Activated CD4-positive, alpha-beta T cell treated with anti-CD3 and anti-CD28 coated beads for 36 hours (primary cell): ENCODE measurements at regions not wholly inside any gene's neighbourhood (a gene's known extent, or its start where the extent isn't known, plus 50 kb on each side); places are given as distances from the start of the nearest gene placed in this dataset.

Source experiments
- ATAC-seq: fragments of 200-7000 bp; cut with Tn5 transposase; one replicate; pipeline ENCODE4 v1.10.0; 2021; ENCODE audit warnings: mild to moderate bottlenecking, moderate library complexity
- CTCF ChIA-PET: fragments of 350-600 bp; sonication (Branson Sonifier 250); formaldehyde crosslinking; loops from one replicate; lab custom pipeline; 2021; ENCODE audit warnings: antibody characterized with exemption; lab: Charles Lee
- POLR2A ChIA-PET: fragments of 350-600 bp; sonication (Branson Sonifier 250); formaldehyde crosslinking; loops from one replicate; lab custom pipeline; 2021; ENCODE audit warnings: antibody characterized with exemption, inconsistent platforms; lab: Charles Lee
- DNase-seq: peaks from one replicate; pipeline ENCODE4 v3.0.0-alpha.2; 2020
- H3K27ac Mint-ChIP-seq: one replicate; pipeline ENCODE4 v1.8.0; 2021; ENCODE audit warnings: mixed read lengths
- H3K27me3 Mint-ChIP-seq: one replicate; pipeline ENCODE4 v1.8.0; 2021; ENCODE audit warnings: mixed read lengths
- H3K36me3 Mint-ChIP-seq: one replicate; pipeline ENCODE4 v1.8.0; 2021; ENCODE audit warnings: low read depth, mixed read lengths
- H3K4me1 Mint-ChIP-seq: one replicate; pipeline ENCODE4 v1.8.0; 2021; ENCODE audit warnings: mixed read lengths
- H3K4me3 Mint-ChIP-seq: one replicate; pipeline ENCODE4 v1.8.0; 2021; ENCODE audit warnings: mild to moderate bottlenecking, moderate library complexity, mixed read lengths
- H3K9me3 Mint-ChIP-seq: one replicate; pipeline ENCODE4 v1.8.0; 2021; ENCODE audit warnings: low read depth, mixed read lengths
- intact Hi-C, 2 experiments: fragments of 100-400 bp; cut with DNase I in 1 of 2; cut with micrococcal nuclease in 1 of 2; formaldehyde crosslinking; loops; one replicate each; pipeline versions ENCODE4 v1.14.2 to v1.15.1; 2022 to 2024; cut with DNase I, micrococcal nuclease

DNA sequence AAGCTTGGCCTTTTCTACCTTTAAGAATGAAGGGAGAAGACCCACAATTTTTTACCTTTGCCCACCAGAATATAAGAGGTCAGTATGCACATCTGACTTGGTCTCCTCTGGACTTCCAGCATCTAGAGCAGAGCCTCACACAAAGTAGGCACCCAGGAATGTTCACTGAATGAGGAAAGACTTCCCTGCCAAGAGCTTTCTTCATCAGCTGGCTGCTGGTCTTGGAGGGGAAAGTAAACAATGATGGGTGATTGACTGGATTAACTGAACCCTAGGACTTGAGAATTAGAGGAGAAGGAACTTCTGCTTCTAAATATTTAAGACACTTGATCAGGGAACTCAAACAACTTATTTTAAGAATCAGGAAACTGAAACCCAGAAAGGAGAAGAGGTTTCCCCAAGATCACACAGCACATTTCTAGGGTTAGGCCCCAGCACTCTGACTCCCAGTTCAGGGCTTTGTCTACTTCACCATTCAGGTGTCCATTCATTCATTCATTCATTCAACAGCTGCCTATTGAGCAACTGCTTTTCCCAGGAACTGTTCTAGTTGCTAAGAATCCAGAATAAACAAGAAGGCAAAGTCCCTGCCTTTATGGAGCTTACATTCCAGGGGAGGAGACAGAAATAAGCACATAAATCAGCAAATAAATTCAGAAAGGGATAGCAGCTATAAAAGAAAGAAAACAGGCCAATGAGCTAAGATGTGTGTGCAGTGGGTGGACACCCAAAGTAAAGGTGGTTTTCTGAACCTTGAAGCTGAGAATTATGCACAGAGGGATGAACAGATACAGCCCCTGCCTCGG, 216.9 kb upstream of the LRFN2 start:
- DNase-seq (no peak), ATAC-seq (no peak)
- Mint-ChIP-seq H3K27ac (no peak overlapping the region), H3K9me3 (no peaks in the 10 kb centered on the region), H3K27me3 (no peaks in the 10 kb centered on the region), H3K4me3 (no peak overlapping the region), H3K36me3 (no peaks in the 10 kb centered on the region), H3K4me1 (no peaks in the 10 kb centered on the region)
- intact Hi-C loops, result no loop called here
- CTCF ChIA-PET, result no interaction called here
- POLR2A ChIA-PET, result no interaction called here

DNA sequence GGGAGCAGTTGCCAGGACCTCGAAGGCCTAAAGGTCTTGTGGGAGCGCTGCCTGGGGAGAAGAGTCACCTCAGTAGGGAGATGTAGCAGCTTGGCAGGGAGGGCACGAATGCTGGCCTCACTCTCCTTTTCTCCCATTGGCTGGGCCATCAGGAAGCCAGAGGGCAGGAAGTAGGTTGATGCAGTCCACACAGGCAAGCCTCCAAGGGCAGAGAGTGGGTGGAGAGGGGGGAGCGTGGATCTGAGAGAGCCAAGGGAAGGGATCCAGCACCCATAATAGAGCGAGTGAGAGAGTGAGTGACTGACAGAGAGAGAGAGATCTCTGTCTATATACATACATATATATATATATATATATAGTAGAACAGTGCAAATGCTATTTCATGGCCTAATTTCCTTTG, 215.3 kb upstream of the LRFN2 start:
- intact Hi-C loops, result no loop called here
- no peaks in the 10 kb centered on the region for H3K4me1 Mint-ChIP-seq
- no peak for ATAC-seq
- CTCF ChIA-PET, result no interaction called here
- H3K27ac Mint-ChIP-seq, result no peak overlapping the region
- H3K27me3 Mint-ChIP-seq, result no peaks in the 10 kb centered on the region
- no peak for DNase-seq
- H3K9me3 Mint-ChIP-seq, result no peaks in the 10 kb centered on the region
- POLR2A ChIA-PET, result no interaction called here
- no peak overlapping the region for H3K4me3 Mint-ChIP-seq
- H3K36me3 Mint-ChIP-seq, result no peaks in the 10 kb centered on the region

DNA sequence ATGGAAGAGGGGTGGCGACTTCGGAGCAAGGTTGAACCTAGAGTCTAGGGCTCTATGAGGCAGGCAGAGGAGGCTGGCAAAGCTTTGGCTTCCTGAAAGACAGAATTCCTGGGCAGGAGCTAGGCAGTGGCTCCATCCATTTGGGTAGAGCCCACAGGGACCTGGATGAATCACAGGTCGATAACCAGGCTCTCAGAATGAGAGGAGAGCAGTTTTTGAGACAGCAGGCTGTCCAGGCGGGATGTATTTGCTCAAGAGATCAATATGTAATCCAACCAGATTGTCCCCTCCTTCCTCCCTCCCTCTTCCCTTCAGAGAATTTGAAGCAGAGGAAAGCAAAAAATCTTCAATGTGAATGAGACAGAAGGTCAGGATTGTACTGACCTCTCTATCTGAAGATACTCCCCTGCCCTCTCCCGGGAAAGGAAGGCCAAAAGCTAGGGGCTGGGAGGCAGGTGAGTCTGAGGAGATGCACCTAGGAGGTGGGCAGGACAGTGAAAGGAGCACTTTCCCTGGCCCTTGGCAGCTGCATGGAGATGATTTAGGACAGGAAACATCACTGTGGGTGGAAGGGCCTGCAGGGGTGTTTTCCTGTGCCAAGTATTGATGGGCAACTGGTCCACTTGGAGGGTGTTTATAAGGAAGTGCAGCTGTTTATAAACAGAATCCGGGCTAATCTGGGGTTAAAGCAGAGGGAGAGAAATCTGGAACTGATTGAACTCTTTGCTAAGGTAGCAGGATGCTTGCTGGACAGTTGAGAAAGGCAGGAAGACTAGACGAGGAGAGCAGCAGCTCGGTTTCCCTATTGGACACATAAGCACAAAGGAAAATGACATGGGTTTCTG, 212.4 kb upstream of the LRFN2 start:
- POLR2A ChIA-PET, result no interaction called here
- H3K36me3 Mint-ChIP-seq, result no peaks in the 10 kb centered on the region
- CTCF ChIA-PET, result interaction anchor here (0.6 to 0.7 kb wide), 2 partner anchors 199 to 544 kb away, joined by 3 to 4 read pairs; no protein-coding TSS in a partner anchor
- H3K4me3 Mint-ChIP-seq, result no peak overlapping the region
- no peak overlapping the region for H3K27ac Mint-ChIP-seq
- no peaks in the 10 kb centered on the region for H3K4me1 Mint-ChIP-seq
- intact Hi-C loops, result no loop called here
- H3K9me3 Mint-ChIP-seq, result no peaks in the 10 kb centered on the region
- DNase-seq (no peak), ATAC-seq (no peak)
- H3K27me3 Mint-ChIP-seq, result no peaks in the 10 kb centered on the region

DNA sequence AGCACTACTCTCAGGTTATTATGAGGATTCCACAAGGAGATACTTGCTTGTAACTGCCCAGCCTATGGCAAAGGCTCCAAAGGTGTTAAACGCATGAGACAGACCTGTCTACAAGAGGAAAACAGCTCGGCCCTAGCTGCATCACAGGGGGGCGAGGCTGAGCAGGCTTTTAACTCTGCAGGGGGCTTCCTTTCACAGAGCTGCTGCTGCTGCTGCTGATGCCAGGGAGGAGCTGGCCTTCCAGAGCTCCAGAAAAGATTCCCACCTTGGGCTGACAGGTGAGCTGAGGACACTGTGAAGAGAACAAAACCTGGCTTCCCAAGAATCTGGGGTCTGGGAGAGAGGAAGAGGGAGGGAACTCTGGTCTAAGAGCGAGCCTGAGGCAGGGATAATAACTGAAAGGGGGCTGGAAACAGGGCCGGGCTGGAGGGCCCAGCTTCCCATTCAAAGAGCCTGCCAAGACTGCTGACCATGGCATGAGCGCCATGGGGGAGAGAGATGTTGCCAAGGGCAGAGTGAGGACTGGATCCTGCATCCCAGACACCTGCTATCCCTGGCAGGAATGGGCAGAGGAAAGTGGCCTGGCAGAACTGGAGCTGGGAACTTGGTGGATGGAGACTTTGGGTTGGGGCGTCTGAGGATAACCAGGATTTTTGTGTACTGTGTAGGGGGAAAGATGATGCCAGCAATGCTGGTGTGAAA, 211.1 kb upstream of the LRFN2 start:
- H3K36me3 Mint-ChIP-seq, result no peaks in the 10 kb centered on the region
- CTCF ChIA-PET, result interaction anchor here (0.5 kb wide), 1 partner anchor 15 kb away, joined by 3 read pairs; no protein-coding TSS in a partner anchor
- intact Hi-C loops, result no loop called here
- no peak overlapping the region for H3K4me3 Mint-ChIP-seq
- ATAC-seq (no peak), DNase-seq (no peak)
- no peak overlapping the region for H3K27ac Mint-ChIP-seq
- H3K27me3 Mint-ChIP-seq, result no peaks in the 10 kb centered on the region
- no peaks in the 10 kb centered on the region for H3K4me1 Mint-ChIP-seq
- POLR2A ChIA-PET, result no interaction called here
- no peaks in the 10 kb centered on the region for H3K9me3 Mint-ChIP-seq

DNA sequence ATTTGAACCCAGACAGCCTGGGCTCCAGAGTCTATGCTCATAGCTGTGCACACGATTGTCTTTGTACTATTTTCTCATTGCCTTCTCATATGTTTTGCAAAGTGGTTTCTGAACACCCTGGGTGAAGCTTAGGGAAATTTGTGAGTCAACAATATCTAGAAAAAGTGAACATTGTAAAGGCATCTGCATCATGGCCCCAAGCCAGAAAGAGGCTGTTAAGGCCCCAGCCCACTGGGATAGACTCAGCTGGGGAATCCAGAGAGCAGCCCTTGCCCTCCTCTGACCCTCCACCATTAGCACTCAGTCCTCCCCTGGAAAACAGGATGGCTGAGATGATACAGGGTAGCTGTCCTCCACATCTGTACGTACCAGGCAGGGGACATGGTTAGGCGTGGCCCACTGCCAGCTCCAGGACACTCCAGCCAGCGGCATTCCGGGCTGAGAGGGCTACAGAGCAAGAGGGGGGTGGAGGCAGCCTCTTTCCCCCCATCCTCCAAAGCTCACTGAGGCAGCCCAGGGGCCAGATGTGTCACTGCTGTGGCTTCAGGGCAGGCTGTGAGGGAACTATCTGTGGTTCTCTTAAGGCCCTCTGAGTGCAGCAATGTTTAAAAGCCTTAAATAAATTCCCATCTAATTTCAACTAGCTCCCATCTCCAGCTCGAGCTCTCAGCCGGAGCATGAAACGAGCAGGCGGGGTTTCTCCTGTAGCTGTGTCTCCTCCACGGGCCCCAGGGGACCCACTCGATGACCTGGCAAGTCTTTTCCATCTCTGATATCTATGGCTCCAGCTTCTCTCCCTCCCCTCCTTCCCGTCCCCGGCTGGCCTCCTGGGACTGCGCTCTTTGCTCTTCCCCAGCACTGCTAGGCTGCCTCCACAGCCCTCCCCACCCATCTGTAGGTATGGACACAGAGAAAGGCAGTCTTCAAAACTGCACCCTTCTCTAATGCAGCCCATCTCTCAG, 209.4 kb upstream of the LRFN2 start:
- no peaks in the 10 kb centered on the region for H3K9me3 Mint-ChIP-seq
- ATAC-seq (no peak), DNase-seq (no peak)
- H3K36me3 Mint-ChIP-seq, result no peaks in the 10 kb centered on the region
- H3K27me3 Mint-ChIP-seq, result no peaks in the 10 kb centered on the region
- intact Hi-C loops, result no loop called here
- peaks cover 3% of the 10 kb centered on the region for H3K4me1 Mint-ChIP-seq
- no peak overlapping the region for H3K4me3 Mint-ChIP-seq
- no peak overlapping the region for H3K27ac Mint-ChIP-seq
- ChIA-PET CTCF (no interaction called here), POLR2A (no interaction called here)

DNA sequence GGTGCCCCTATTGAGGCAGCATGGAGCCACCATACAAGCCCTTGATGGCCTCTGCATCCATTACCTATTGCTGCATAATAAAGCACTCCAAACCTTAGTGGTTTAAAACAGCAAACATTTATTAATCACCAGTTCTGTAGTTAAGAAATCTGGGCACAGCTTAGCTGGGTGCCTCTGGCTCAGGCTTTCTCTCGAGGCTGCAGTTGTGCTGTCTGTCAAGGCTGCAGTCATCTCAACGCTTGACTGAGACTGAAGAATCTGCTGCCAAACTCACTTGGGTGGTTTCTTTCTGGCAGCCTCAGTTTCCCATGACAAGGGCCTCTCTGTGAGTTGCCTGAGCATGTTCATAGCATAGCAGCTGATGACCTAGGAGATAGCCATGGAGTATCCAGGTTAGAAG, 207.4 kb upstream of the LRFN2 start:
- no peaks in the 10 kb centered on the region for H3K36me3 Mint-ChIP-seq
- peaks cover 23% of the 10 kb centered on the region for H3K4me1 Mint-ChIP-seq
- H3K9me3 Mint-ChIP-seq, result no peaks in the 10 kb centered on the region
- ChIA-PET POLR2A (no interaction called here), CTCF (no interaction called here)
- ATAC-seq (no peak), DNase-seq (no peak)
- intact Hi-C loops, result no loop called here
- no peaks in the 10 kb centered on the region for H3K27me3 Mint-ChIP-seq
- H3K4me3 Mint-ChIP-seq, result no peak overlapping the region
- H3K27ac Mint-ChIP-seq, result no peak overlapping the region

DNA sequence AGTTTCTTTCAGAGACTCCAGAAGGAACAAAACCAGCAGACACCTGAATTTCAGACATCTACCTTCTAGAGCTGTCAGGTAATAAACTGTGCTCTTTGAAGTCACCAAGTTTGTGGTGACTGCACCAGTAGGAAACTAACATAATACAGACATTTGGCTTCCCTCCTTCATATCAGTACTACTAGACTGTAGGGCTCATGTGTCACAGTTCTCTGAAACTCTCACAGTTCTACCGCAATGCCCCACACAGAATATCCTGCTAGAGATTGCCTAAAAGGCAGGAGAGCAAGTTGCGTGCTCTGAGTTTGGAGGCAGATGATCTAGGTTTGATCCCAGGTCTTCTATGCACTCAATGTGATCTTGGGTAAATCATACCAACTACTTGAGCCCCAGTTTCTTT, 205.0 kb upstream of the LRFN2 start:
- H3K27ac Mint-ChIP-seq, result no peak overlapping the region
- no peak overlapping the region for H3K4me3 Mint-ChIP-seq
- H3K36me3 Mint-ChIP-seq, result no peaks in the 10 kb centered on the region
- H3K4me1 Mint-ChIP-seq, result peaks cover 40% of the 10 kb centered on the region
- H3K9me3 Mint-ChIP-seq, result no peaks in the 10 kb centered on the region
- ATAC-seq, result peak; percentile 59
- ChIA-PET CTCF (no interaction called here), POLR2A (interaction anchor here (1.2 kb wide), 1 partner anchor 27 kb away, joined by 4 read pairs; no protein-coding TSS in a partner anchor)
- DNase-seq, result peak; percentile 9
- intact Hi-C loops, result no loop called here
- no peaks in the 10 kb centered on the region for H3K27me3 Mint-ChIP-seq

DNA sequence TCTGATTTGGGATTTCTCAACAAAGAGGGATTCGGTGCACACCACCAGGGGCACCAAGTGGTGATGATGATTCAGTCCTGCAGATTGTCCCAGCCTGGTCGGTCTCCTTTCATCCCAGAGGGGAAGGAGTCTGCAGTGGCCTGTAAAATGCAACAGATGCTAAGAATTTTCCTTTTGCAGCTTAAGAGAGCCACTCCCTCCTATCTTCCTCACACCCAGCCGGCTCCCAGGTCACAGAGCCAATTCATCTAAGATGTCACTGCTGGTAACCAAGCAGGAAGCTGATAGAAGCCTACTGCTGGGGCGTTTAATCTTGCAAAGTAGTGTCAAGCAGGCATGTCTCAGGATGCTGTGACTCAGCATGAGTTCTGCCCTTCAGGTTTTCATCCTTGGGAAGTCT, 203.8 kb upstream of the LRFN2 start:
- no peak overlapping the region for H3K4me3 Mint-ChIP-seq
- DNase-seq (peak; percentile 38), ATAC-seq (peak; percentile 50)
- ChIA-PET CTCF (interaction anchor here (0.8 kb wide), 1 partner anchor 228 kb away, joined by 4 read pairs; no protein-coding TSS in a partner anchor), POLR2A (no interaction called here)
- no peaks in the 10 kb centered on the region for H3K27me3 Mint-ChIP-seq
- peaks cover 40% of the 10 kb centered on the region for H3K4me1 Mint-ChIP-seq
- no peaks in the 10 kb centered on the region for H3K36me3 Mint-ChIP-seq
- H3K27ac Mint-ChIP-seq, result no peak overlapping the region
- intact Hi-C loops, result no loop called here
- H3K9me3 Mint-ChIP-seq, result no peaks in the 10 kb centered on the region

DNA sequence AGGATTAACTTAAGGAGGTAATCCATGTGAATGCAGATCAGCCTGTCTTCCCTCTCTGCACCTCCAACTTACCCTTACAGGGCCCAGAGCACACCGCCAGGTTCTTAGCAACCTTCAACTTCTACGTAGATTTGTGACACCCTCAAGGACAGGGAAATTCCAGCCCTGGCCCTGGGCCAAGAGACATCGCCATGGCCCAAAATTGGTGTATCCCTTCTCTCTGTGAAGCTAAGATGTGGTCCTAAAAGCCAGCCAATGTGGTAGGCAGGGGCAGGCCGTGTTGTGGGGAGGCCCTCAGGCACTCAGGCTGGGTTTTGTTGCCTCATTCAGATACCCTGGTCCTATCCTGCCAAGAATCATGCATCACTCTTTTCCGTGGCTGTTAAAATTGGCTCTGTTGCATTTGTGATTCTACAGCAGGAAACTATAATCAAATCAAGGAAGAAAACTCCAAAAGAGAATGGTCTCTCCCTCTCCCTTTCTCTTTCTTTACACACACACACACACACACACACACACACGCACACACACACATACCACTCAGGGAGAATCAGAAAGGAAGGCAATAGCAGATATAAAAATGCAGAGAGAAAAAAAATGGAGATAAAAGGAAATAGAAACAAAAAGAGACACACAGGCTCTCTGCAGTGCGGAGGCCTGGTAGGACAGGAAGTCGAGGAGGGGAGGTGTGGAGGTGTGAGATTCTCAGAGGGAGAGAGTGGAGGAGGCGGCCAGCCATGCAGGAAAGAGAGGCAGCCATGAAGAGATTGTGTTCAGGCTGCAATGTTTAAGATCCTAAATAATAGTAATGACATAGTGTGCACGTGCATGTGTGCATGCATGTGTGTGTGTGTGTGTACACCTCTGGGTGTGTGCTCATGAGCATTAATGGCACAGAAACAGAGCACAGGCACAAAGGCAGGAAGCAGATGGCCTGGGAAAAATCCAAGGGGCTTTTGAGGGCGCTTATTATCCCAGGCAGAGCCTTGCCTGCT, 201.8 kb upstream of the LRFN2 start:
- H3K27ac Mint-ChIP-seq, result peak overlapping the region; percentile 83
- H3K27me3 Mint-ChIP-seq, result no peaks in the 10 kb centered on the region
- H3K4me3 Mint-ChIP-seq, result peak overlapping the region; percentile 2
- no peaks in the 10 kb centered on the region for H3K9me3 Mint-ChIP-seq
- peaks cover 40% of the 10 kb centered on the region for H3K4me1 Mint-ChIP-seq
- ATAC-seq, result peak; percentile 90
- ChIA-PET POLR2A (interaction anchor here (0.7 kb wide), 1 partner anchor 628 kb away, joined by 3 read pairs; no protein-coding TSS in a partner anchor), CTCF (interaction anchor here (0.7 kb wide), 2 partner anchors 356 to 365 kb away, joined by 3 to 4 read pairs; no protein-coding TSS in a partner anchor)
- intact Hi-C loops, result no loop called here
- no peaks in the 10 kb centered on the region for H3K36me3 Mint-ChIP-seq
- DNase-seq, result peak; percentile 67

DNA sequence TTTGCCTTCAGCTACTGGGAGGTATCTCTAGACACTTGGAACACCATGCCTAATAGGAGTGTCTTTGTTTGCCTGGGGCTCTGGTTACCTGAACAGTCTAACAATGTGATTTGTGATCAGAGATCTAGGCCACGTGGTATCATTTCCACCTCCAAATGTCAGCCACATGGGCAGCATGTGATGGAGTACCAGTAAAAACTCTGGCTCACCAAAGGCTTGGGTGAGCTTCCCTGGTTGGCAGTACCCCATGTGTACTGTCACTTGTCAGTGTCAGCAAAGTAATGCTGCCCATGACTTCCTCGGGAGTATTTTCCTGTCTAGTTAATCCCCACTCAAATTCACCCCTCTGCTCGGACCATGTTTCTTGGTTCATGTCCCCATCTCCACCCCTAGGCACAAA, 195.2 kb upstream of the LRFN2 start:
- Mint-ChIP-seq H3K27me3 (peaks cover 6% of the 10 kb centered on the region), H3K27ac (no peak overlapping the region), H3K9me3 (no peaks in the 10 kb centered on the region), H3K4me1 (no peaks in the 10 kb centered on the region), H3K4me3 (no peak overlapping the region), H3K36me3 (no peaks in the 10 kb centered on the region)
- intact Hi-C loops, result no loop called here
- CTCF ChIA-PET, result interaction anchor here (0.7 kb wide), 1 partner anchor 523 kb away, joined by 3 read pairs; no protein-coding TSS in a partner anchor
- ATAC-seq (no peak), DNase-seq (no peak)
- POLR2A ChIA-PET, result no interaction called here
